ENCODE measurements at regions not wholly inside any gene's neighbourhood (a gene's known extent, or its start where the extent isn't known, plus 50 kb on each side); places are given as distances from the start of the nearest gene placed in this dataset.

DNA sequence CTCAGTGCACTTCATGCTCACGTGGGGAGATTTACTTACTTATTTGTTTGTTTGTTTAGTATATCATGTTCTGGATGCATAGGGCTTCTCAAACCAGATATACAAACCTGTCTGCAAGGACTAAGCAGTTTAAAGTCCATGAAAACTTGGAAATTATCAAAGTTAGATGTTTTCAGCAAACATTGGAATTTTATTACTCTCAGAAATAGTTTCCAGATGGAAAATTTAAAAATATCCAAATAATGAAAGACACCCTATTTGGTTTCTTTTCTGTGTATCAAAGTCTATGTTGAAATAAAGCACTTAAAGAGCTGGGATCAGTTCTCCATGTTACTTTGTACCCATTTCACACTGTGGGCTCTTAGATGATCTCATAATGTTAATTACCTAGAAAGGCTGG is 312.1 kb downstream of the PPP1R2C start:
- H3K9me3 ChIP-seq (replicated peaks; ENCODE audit: control insufficient read depth, insufficient read depth, low read depth, low read length), result no peaks in the 10 kb centered on the region
- H3K4me2 ChIP-seq (ENCODE audit: insufficient read depth, low read length), result no peak overlapping the region
- H3K4me1 ChIP-seq (replicated peaks in 1 of 2; ENCODE audit: control insufficient read depth in 2 of 2, insufficient read depth in 2 of 2, low read length in 2 of 2), result no peaks in the 10 kb centered on the region
- in situ Hi-C loops (cut with MboI) (no loop called here), intact Hi-C loops (cut with micrococcal nuclease) (no loop called here)
- H3K27me3 ChIP-seq (ENCODE audit: control insufficient read depth in 2 of 2, insufficient read depth in 2 of 2, low read length in 2 of 2), result no peaks in the 10 kb centered on the region
- no peak overlapping the region for H2AFZ ChIP-seq (ENCODE audit: low read depth, low read length)
- WGBS (ENCODE audit: insufficient coverage, low coverage, missing lambda C conversion rate), result 0% methylated on average over 1 of the region's 1 CpG
- DNase-seq (ENCODE audit: extremely low read depth in 1 of 4, low spot score in 3 of 4) (no peak), ATAC-seq (no peak), FAIRE-seq (no peak)
- POLR2A ChIA-PET, result no interaction called here
- H3K9me1 ChIP-seq (ENCODE audit: control insufficient read depth, insufficient read depth, low read length), result no peaks in the 10 kb centered on the region
- CTCF ChIA-PET (ENCODE audit: low intra/inter-chr PET ratio), result no interaction called here
- no peak overlapping the region for H3K27ac ChIP-seq (ENCODE audit: extremely low read depth, low read depth, low read length)
- no peak for TF ChIP-seq CXXC5 (CRISPR knock-in tag; IDR thresholded peaks at IDR 0.05)
- TF ChIP-seq SAFB2 (IDR thresholded peaks at IDR 0.05; ENCODE audit: borderline replicate concordance, low read depth, low read length, severe bottlenecking), result no peak
- no peak for TF ChIP-seq THAP12 (CRISPR knock-in tag; IDR thresholded peaks at IDR 0.05)
- TF ChIP-seq ZNF785 (CRISPR knock-in tag; IDR thresholded peaks at IDR 0.05), result no peak
- no peak for TF ChIP-seq TFAP4 (CRISPR knock-in tag; IDR thresholded peaks at IDR 0.05; ENCODE audit: borderline replicate concordance)
- TF ChIP-seq E2F3 (CRISPR knock-in tag; IDR thresholded peaks at IDR 0.05), result no peak
- TF ChIP-seq RBM39 (optimal IDR thresholded peaks at IDR 0.05; ENCODE audit: low read depth, low read length), result no peak
- H3K4me3 ChIP-seq, result no peak overlapping the region
- no peaks in the 10 kb centered on the region for H3K36me3 ChIP-seq (ENCODE audit: control insufficient read depth, insufficient read depth, low read length)
- no TSS peak for BruUV-seq (replicated peaks)
- H3K79me2 ChIP-seq (ENCODE audit: control insufficient read depth, insufficient read depth, low read length), result no peaks in the 10 kb centered on the region
- no peak overlapping the region for H3K9ac ChIP-seq (ENCODE audit: insufficient read depth in 1 of 2, low read depth in 2 of 2, low read length in 2 of 2)
- no peaks in the 10 kb centered on the region for H4K20me1 ChIP-seq (replicated peaks; ENCODE audit: control insufficient read depth, insufficient read depth, low read length)
